Smooth muscle cell (in vitro differentiated cells): ENCODE measurements at regions not wholly inside any gene's neighbourhood (a gene's known extent, or its start where the extent isn't known, plus 50 kb on each side); places are given as distances from the start of the nearest gene placed in this dataset.

Source experiments
- DNase-seq: peaks from one replicate; lab custom pipeline; 2025; ENCODE audit not compliant: unreplicated experiment; lab: John Stamatoyannopoulos, UW
- H2AFZ ChIP-seq: fragments of 200-600 bp; sonication (generic); 2 replicates; pipeline ENCODE4 v1.6.0; 2016; ENCODE audit warnings: antibody characterized with exemption, low read depth, mild to moderate bottlenecking
- H3F3A ChIP-seq: fragments of 200-600 bp; sonication (generic); 2 replicates; pipeline ENCODE4 v1.6.0; 2017; ENCODE audit warnings: antibody characterized with exemption, low read depth
- H3K27ac ChIP-seq: fragments of 200-600 bp; sonication (generic); 2 replicates; pipeline ENCODE4 v1.5.1; 2016; ENCODE audit warnings: low read depth, mild to moderate bottlenecking
- H3K27me3 ChIP-seq: fragments of 200-600 bp; sonication (generic); 2 replicates; pipeline ENCODE4 v1.6.1; 2016; ENCODE audit warnings: low read depth, mild to moderate bottlenecking
- H3K36me3 ChIP-seq: fragments of 200-600 bp; sonication (generic); 2 replicates; pipeline ENCODE4 v1.5.1; 2016; ENCODE audit warnings: low read depth
- H3K4me1 ChIP-seq: fragments of 200-600 bp; sonication (generic); 2 replicates; pipeline ENCODE4 v1.5.1; 2016; ENCODE audit warnings: low read depth
- H3K4me2 ChIP-seq: fragments of 200-600 bp; sonication (generic); 2 replicates; pipeline ENCODE4 v1.6.0; 2016; ENCODE audit warnings: mild to moderate bottlenecking
- H3K4me3 ChIP-seq: fragments of 200-600 bp; sonication (generic); 2 replicates; pipeline ENCODE4 v1.5.1; 2016; ENCODE audit warnings: mild to moderate bottlenecking
- H3K79me2 ChIP-seq: fragments of 200-600 bp; sonication (generic); 2 replicates; pipeline ENCODE4 v1.6.0; 2016; ENCODE audit warnings: low read depth, mild to moderate bottlenecking
- H3K9ac ChIP-seq: fragments of 200-600 bp; sonication (generic); 2 replicates; pipeline ENCODE4 v1.6.0; 2016; ENCODE audit warnings: low read depth
- H3K9me3 ChIP-seq: fragments of 200-600 bp; sonication (generic); replicated peaks from 2 replicates; pipeline ENCODE4 v1.5.1; 2016; ENCODE audit warnings: low read depth
- H4K20me1 ChIP-seq: fragments of 200-600 bp; sonication (generic); 2 replicates; pipeline ENCODE4 v1.6.0; 2016; ENCODE audit warnings: low read depth
- WGBS: methylation state at CpG from one replicate; pipeline ENCODE4 v1.1.7; 2016; ENCODE audit warnings: low lambda C conversion rate; 5-methylcytosine and 5-hydroxymethylcytosine counted together
- TF ChIP-seq, protein P1 (sequence below): fragments of 200-600 bp; sonication (generic); IDR thresholded peaks from 2 replicates; pipeline ENCODE4 v1.5.1; 2017; ENCODE audit warnings: borderline replicate concordance, mild to moderate bottlenecking, antibody characterized with exemption; ENCODE audit not compliant: insufficient read depth, poor library complexity, severe bottlenecking

DNA sequence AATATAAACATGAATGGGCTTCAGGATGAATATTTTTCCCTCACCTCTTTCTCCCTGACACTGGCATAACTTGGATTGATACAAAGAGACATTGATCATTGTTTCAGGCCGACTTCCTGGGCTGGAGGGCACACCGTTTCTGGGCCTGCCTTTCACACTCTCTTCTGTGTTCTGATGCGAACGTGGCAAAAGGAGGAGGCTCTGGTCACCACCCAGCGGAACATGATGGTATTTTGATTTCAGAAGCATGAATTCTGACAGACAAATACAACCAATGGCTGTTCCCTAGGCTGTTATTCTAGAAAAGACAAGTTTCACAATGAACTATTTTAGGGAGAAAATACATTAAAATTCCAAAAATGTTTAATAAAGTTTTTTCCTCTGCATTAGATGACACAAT lies 534.5 kb upstream of the MKI67 start:
- Histone ChIP-seq H3F3A (no peaks in the 10 kb centered on the region), H3K27me3 (no peaks in the 10 kb centered on the region), H3K79me2 (no peaks in the 10 kb centered on the region), H3K27ac (no peak overlapping the region), H3K9ac (no peak overlapping the region), H3K9me3 (no peaks in the 10 kb centered on the region), H3K4me3 (no peak overlapping the region), H3K36me3 (no peaks in the 10 kb centered on the region), H3K4me2 (no peak overlapping the region), H2AFZ (no peak overlapping the region), H4K20me1 (no peaks in the 10 kb centered on the region), H3K4me1 (no peaks in the 10 kb centered on the region)
- 74% methylated on average over 5 of the region's 5 CpGs for WGBS
- TF ChIP-seq, protein P1, sequence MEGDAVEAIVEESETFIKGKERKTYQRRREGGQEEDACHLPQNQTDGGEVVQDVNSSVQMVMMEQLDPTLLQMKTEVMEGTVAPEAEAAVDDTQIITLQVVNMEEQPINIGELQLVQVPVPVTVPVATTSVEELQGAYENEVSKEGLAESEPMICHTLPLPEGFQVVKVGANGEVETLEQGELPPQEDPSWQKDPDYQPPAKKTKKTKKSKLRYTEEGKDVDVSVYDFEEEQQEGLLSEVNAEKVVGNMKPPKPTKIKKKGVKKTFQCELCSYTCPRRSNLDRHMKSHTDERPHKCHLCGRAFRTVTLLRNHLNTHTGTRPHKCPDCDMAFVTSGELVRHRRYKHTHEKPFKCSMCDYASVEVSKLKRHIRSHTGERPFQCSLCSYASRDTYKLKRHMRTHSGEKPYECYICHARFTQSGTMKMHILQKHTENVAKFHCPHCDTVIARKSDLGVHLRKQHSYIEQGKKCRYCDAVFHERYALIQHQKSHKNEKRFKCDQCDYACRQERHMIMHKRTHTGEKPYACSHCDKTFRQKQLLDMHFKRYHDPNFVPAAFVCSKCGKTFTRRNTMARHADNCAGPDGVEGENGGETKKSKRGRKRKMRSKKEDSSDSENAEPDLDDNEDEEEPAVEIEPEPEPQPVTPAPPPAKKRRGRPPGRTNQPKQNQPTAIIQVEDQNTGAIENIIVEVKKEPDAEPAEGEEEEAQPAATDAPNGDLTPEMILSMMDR, result no peak
- DNase-seq, result no peak

DNA sequence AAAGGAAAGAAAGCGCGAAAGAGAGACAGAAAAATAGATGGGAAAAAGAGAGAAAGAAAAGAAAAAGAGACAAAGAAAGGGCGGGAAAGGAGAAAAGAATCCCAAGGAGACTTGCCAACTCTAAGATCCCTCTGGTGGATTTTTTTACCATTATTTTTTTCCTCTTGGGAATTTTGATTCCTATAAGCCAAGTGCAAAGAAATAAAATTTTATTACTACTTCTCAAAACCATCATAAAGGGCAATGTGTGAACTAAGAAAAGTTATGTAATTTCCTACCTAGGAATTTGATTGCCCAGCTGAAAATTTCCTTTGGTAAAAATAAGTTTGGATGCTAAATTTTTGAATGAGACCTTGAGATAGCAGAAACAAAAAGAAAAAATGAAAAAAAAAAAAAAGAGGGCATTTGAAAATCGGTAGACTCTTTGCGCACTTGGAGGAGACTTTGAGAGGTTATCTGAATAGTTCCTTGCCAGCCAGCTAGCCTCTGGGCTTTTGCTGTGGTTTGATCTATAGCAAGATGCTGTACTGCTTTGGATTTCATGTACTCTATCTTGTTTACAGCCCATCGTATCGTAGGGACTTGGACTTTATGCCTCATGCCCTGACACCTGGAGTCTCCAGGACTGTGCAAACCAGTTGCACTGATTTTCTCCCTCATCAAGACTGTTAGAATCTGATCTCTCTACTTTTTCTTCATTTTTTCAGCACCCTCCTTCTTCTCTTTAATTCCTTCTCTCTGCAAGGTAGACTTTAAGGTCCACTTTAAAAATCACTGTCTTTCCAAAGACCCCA lies 535.4 kb upstream of the MKI67 start:
- no peak overlapping the region for H3K4me3 ChIP-seq
- H3K27ac ChIP-seq, result no peak overlapping the region
- no peaks in the 10 kb centered on the region for H3F3A ChIP-seq
- no peak for DNase-seq
- WGBS, result 90% methylated on average over 7 of the region's 7 CpGs
- no peaks in the 10 kb centered on the region for H3K9me3 ChIP-seq
- no peaks in the 10 kb centered on the region for H3K27me3 ChIP-seq
- no peak overlapping the region for H3K4me2 ChIP-seq
- no peak overlapping the region for H3K9ac ChIP-seq
- TF ChIP-seq, protein P1, result no peak
- no peaks in the 10 kb centered on the region for H4K20me1 ChIP-seq
- no peaks in the 10 kb centered on the region for H3K4me1 ChIP-seq
- H2AFZ ChIP-seq, result no peak overlapping the region
- no peaks in the 10 kb centered on the region for H3K79me2 ChIP-seq
- H3K36me3 ChIP-seq, result no peaks in the 10 kb centered on the region

DNA sequence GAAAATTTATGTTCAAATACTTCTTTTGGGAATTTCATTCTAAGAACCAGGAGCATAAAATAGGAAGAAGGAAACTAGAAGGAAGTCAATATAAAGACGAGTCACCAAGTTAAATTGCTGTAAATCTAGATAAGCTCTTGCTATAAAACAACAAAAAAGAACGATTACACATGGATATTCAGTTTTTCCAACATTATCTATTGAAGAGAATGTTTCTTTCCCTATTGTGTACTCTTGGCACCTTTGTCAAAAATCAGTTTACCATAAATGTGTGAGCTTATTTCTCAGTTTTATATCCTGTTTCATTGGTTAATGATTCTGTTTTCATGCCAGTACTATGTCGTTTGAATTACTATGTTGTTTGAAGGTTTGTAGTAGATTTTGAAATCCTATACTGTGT lies 536.3 kb upstream of the MKI67 start:
- Histone ChIP-seq H3K27ac (no peak overlapping the region), H2AFZ (no peak overlapping the region), H3K4me3 (no peak overlapping the region), H3K36me3 (no peaks in the 10 kb centered on the region), H3K9ac (no peak overlapping the region), H4K20me1 (no peaks in the 10 kb centered on the region), H3K79me2 (no peaks in the 10 kb centered on the region), H3K4me1 (no peaks in the 10 kb centered on the region), H3K9me3 (no peaks in the 10 kb centered on the region), H3F3A (no peaks in the 10 kb centered on the region), H3K27me3 (no peaks in the 10 kb centered on the region), H3K4me2 (no peak overlapping the region)
- TF ChIP-seq, protein P1, result no peak
- DNase-seq, result no peak
- 86% methylated on average over 3 of the region's 3 CpGs for whole genome bisulfite sequencing

DNA sequence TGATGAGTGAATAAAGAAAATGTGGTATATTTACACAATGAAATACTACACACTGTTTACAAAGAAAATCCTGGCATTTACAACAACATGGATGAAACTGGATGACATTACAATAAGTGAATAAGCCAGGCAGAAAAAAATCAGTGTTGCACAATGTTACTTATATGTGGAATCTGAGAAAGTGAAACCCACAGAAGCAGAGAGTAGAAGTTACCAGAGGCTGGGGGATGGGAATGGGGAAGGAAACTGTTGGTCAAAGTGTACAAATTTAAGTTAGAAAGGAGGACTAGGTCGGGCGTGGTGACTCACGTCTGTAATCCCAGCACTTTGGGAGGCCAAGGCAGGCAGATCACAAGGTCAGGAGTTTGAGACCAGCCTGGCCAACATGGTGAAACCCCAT lies 538.5 kb upstream of the MKI67 start:
- H3K27ac ChIP-seq, result no peak overlapping the region
- DNase-seq, result no peak
- no peaks in the 10 kb centered on the region for H3K36me3 ChIP-seq
- H3K9ac ChIP-seq, result no peak overlapping the region
- no peak overlapping the region for H2AFZ ChIP-seq
- no peaks in the 10 kb centered on the region for H3K4me1 ChIP-seq
- no peaks in the 10 kb centered on the region for H4K20me1 ChIP-seq
- no peak overlapping the region for H3K4me3 ChIP-seq
- H3K79me2 ChIP-seq, result no peaks in the 10 kb centered on the region
- 84% methylated on average over 3 of the region's 3 CpGs for whole genome bisulfite sequencing
- TF ChIP-seq, protein P1, result no peak
- H3F3A ChIP-seq, result no peaks in the 10 kb centered on the region
- H3K27me3 ChIP-seq, result no peaks in the 10 kb centered on the region
- H3K9me3 ChIP-seq, result no peaks in the 10 kb centered on the region
- no peak overlapping the region for H3K4me2 ChIP-seq
